HG03439 (cell line): ENCODE measurements at regions not wholly inside any gene's neighbourhood (a gene's known extent, or its start where the extent isn't known, plus 50 kb on each side); places are given as distances from the start of the nearest gene placed in this dataset.
"Not testable (repeated sequence)": the region's sequence is repeated elsewhere in the genome, so short reads cannot be mapped to it uniquely, and the experiment has no call there.

ENCODE experiments used
- ATAC-seq: cut with Tn5 transposase; IDR thresholded peaks from one replicate; pipeline ENCODE4 v1.9.1; 2021; ENCODE audit warnings: mild to moderate bottlenecking, moderate library complexity; ENCODE audit not compliant: unreplicated experiment

- ATAC-seq: no peak
Observed at GRCh38 chr4:11817088-11817487, 388.4 kb upstream of the HS3ST1 start.

DNA sequence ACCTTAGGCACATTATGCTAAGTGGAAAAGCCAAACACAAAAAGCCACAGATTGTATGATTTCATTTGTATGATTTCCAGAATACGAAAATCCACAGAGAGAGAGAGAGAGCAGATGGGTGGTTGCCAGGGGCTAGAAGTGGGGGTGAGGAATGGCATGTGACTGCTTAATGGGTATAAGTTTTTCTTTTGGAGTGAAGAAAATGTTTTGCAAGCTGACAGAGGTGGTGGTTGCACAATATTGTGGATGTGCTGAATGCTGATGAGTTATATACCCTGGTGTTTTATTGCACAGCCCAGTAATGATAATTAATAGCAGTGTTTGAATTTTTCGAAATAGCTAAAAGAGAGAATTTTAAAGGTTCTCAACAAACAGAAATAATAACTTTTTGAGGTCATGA, 386.1 kb upstream of the HS3ST1 start:
- ATAC-seq: no peak

- no peak for ATAC-seq
Observed at GRCh38 chr4:11813951-11814446, 385.3 kb upstream of the HS3ST1 start.

DNA sequence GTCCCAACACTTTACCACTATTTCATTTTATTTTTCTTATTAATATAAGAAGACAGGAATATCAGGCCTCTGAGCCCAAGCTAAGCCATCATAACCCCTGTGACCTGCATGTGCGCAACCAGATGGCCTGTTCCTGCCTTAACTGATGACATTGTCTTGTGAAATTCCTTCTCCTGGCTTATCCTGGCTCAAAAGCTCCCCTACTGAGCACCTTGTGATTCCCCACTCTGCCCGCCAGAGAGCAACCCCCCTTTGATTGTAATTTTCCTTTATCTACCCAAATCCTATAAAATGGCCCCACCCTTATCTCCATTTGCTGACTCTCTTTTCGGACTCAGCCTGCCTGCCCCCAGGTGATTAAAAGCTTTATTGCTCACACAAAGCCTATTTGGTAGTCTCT, 382.8 kb upstream of the HS3ST1 start:
- not testable (repeated sequence) for ATAC-seq

DNA sequence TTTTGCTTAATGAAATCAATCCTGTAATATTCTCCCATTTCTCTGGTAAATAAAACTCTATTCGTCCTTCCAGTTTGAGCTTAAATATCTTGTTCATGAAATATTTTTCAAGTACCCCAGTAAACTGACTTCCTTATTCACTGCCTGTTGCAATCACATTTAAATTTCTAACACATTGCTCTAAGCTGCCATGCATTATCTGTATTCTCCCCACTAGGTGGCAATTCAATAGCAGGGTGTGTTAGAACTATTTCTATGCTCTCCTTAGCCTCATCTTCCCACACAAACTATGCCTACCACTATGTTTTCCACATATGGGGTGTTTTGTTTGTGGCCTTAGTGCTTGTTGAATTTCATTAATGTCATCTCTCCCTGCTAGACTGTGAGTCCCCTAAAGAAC, 377.1 kb upstream of the HS3ST1 start:
- ATAC-seq: no peak

DNA sequence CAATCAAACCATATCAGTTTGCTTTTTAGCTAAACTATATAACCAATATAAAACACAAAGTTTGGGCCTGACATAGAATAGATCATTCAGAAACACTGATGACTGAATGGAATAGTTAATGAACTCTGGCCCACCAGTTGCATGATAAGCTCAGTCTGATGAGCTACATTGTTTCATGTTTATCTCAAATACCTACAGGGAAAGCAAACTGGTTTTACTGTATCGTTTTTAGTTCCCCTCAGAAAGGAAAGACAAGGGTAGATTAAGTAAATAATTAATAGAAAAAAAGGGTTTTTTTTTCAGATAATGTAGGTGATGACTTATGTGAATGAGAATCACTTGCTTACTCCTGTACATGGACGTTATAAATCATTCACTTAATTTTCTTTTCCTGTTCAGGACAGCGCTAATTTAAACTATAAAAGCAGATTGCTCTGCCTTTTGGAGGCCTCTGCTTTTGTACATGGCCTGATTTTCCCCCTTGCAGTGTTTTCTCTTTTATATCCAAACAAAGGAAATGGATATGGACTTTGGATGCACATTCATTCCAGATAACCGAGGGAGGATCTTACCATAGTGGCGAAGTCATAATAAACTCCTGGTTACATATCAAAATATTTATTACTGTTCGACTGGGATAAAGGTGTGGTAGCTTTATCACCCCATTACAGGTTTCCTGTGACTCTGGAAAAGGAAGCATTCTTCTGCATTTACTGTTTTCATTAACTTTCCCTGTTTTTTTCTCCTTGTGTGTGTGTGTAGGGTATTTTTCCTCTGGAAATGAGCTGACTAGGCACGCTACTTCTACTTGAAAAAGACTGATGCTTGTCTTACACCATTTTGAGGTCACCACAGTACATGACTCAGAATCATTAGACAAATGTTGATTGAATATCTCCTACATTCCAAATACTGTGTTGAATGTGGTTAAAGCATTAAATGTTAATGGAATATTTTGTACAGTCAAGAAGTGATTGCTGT, 373.1 kb upstream of the HS3ST1 start:
- ATAC-seq: no peak

GRCh38 chr4:11799196-11799595, 370.5 kb upstream of the HS3ST1 start:
- no peak for ATAC-seq

GRCh38 chr4:11791797-11792196, 363.1 kb upstream of the HS3ST1 start:
- no peak for ATAC-seq

DNA sequence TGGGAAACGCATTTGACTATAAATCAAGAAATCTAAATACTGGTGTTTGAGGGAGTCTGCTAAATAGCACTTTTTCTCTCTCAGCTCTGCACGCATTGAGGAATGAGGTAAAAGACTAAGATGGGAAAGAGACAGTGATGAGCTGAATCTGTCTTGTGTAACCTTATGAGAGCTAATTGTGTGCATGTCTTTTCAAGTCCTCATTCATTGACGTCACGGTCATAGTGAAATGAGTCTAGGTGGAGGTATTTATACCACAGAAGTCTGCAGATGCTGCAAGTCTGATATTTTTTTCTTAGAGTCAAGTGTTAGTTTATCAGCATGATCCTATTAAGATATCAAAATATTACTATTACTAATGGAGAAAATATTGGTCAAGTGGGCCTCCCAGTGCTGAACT, 361.5 kb upstream of the HS3ST1 start:
- no peak for ATAC-seq

GRCh38 chr4:11783588-11783987, 354.9 kb upstream of the HS3ST1 start:
- no peak for ATAC-seq

- ATAC-seq: no peak
Observed at GRCh38 chr4:11782859-11783258, 354.2 kb upstream of the HS3ST1 start.

- no peak for ATAC-seq
Observed at GRCh38 chr4:11777447-11777846, 348.8 kb upstream of the HS3ST1 start.

GRCh38 chr4:11774346-11774745, 345.7 kb upstream of the HS3ST1 start:
- no peak for ATAC-seq

GRCh38 chr4:11773798-11774197, 345.1 kb upstream of the HS3ST1 start:
- no peak for ATAC-seq

- no peak for ATAC-seq
Observed at GRCh38 chr4:11769434-11769833, 340.7 kb upstream of the HS3ST1 start.

- ATAC-seq: no peak
Observed at GRCh38 chr4:11768251-11768972, 339.7 kb upstream of the HS3ST1 start.

DNA sequence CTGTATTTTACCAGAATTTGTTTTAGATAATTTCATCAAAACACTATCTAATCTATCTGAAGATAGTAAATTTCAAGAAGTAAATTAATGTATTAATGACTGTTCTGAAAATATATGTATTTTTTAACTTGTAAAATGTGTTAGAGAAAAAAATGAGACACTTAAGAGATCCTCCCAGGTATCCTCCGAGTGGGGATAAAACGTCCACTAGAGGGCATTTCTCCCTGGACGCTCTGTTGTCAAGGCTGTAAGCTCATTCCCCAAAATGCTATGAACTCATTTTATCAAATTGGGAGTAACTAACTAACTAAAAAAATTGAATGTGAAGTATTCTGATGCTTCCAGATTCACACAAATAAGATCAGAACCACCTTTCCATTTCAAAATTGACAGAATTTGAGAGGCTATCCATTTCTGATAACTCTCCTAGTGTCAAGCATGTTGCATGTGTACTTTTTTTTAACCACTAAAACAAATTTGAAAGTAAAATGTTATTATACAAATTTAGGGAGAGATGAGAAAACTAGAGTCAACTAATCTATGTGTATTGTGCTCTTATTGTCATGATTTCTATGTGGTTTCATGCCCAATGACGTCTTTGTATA, 337.3 kb upstream of the HS3ST1 start:
- ATAC-seq: peak; percentile 61

DNA sequence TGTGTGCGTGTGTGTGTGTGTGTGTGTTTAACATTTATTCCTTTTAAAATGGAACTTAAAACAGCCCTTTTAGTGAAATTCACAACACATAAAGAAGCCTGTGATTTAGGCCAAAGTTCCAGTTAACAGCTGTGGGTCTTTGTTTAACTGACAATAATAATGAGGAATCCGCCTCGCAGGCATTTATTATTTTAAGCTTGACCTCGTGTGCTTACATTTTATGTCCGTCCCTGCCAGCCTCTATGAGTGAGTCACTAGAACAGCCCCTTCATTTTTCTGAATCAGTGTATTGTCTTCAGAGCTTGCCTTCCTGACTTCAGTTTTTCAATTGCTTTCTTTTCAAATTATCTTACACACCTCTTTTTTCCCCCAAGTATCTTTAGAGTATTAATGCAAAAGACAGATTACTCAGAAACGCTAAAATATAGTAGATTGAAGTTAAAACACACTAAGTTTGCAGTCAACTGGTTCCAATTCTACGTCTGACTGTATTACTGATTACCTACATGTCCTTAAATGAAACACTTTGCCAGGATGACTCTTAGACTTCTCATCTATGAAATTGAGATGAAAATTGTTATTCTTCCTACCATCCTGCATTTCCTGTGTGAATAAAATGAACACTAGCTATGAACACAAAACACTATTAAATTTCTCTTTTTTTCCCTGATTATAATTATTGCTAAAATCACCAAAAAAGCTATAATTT, 319.6 kb upstream of the HS3ST1 start:
- ATAC-seq: no peak

GRCh38 chr4:11746734-11747133, 318.0 kb upstream of the HS3ST1 start:
- no peak for ATAC-seq

DNA sequence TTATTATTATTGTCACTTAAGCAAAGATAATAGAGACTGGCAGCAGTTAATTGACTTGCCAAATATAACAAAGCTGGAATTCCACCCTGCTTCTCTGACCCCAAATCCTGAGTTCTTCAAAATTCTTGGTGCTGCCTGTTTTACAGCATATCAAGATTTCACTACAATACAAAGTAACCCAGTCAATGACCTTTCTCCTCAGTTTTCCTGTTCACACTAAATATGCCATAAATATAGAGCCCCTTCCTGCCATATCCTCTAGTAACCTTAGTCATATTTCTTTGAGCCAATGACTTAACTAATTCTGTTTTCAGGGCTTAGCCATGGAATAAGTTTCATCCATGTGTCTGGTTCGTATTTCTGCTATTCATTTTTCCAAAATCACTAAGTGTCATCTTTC, 315.3 kb upstream of the HS3ST1 start:
- no peak for ATAC-seq

DNA sequence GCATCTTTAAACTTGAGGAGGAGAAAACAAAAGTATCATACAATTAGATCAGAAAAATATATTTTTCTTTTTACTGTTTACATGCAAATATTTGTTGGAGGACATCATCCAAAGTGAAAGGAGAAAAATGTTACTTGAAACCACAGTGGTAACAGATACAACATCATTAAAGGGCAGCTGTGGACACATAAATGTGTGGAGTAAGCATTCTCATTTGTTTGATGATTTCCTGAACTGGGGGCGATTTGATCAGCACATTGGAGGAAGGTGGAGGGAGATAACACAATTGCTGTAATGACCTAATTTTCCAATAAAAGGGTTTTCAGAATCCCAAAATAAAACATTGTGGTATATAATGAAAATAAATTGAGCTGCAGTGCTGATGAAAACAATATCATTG, 314.5 kb upstream of the HS3ST1 start:
- ATAC-seq: no peak
